K562 (cell line): ENCODE measurements at regions not wholly inside any gene's neighbourhood (a gene's known extent, or its start where the extent isn't known, plus 50 kb on each side); places are given as distances from the start of the nearest gene placed in this dataset.

Source experiments
- GTF2F1 ChIP-seq: IDR thresholded peaks from 2 replicates; pipeline ENCODE4 v1.6.1; 2011; ENCODE audit warnings: low read depth, low read length, improper control_type of control experiment
- NR1H2 ChIP-seq: sonication (generic); formaldehyde crosslinking; IDR thresholded peaks from 2 replicates; pipeline ENCODE4 v1.4.0; 2020; ENCODE audit warnings: mild to moderate bottlenecking, missing genetic modification reagents
- TSC22D4 ChIP-seq: fragments of 450-650 bp; IDR thresholded peaks from 2 replicates; pipeline ENCODE4 v1.6.1; 2016; ENCODE audit warnings: missing genetic modification characterization, missing biosample characterization, control low read depth
- ZNF436 ChIP-seq: fragments of 250-450, 450-650 bp; sonication (Bioruptor Pico); formaldehyde crosslinking; IDR thresholded peaks from 2 replicates; pipeline ENCODE4 v1.7.0; 2020; ENCODE audit warnings: mild to moderate bottlenecking
- TF ChIP-seq, protein P1 (sequence below): sonication (generic); formaldehyde crosslinking; IDR thresholded peaks from 2 replicates; pipeline ENCODE4 v1.9.0; 2022; ENCODE audit warnings: mild to moderate bottlenecking, missing genetic modification reagents
- TF ChIP-seq, protein P2 (sequence below): fragments of 150-350 bp; conservative IDR thresholded peaks from 2 replicates; pipeline ENCODE4 v1.6.1; 2014; ENCODE audit warnings: low read length

DNA sequence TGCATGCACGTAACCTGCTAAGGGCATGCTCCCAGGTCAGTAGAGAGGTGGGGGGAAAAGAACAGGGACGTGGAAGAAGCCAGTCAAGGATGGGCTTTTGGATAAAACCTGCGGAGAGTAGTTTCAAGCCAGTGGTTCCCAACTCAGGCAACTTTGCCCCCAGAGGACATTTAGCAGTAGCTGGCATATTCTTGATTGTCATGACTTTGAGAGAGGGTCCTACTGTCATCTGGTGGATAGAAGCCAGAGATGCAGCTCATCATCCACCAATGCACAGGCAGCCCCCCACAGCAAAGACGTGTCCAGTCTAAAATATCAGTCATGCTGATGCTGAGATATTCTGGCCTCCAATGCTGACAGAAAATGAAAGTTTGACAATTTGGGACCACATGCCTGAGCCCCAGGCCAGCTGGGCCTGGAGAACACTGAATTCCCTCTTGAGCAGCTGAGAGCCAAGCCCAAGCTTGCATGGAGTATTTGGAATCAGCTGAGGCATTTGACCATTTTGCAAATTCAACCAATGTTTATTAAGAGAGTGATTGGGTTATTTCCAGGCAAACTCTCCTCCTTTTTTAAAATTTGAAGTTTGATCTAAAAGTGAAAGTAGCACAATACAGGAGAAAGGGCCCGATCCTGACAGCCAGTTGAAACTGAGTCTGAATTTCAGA is 110.0 kb upstream of the C7orf33 start:
- TF ChIP-seq NR1H2 (CRISPR knock-in tag) (no peak), GTF2F1 (no peak), ZNF436 (no peak), TSC22D4 (no peak)
- TF ChIP-seq, protein P1, sequence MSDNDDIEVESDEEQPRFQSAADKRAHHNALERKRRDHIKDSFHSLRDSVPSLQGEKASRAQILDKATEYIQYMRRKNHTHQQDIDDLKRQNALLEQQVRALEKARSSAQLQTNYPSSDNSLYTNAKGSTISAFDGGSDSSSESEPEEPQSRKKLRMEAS (CRISPR knock-in tag) = no peak
- TF ChIP-seq, protein P2, sequence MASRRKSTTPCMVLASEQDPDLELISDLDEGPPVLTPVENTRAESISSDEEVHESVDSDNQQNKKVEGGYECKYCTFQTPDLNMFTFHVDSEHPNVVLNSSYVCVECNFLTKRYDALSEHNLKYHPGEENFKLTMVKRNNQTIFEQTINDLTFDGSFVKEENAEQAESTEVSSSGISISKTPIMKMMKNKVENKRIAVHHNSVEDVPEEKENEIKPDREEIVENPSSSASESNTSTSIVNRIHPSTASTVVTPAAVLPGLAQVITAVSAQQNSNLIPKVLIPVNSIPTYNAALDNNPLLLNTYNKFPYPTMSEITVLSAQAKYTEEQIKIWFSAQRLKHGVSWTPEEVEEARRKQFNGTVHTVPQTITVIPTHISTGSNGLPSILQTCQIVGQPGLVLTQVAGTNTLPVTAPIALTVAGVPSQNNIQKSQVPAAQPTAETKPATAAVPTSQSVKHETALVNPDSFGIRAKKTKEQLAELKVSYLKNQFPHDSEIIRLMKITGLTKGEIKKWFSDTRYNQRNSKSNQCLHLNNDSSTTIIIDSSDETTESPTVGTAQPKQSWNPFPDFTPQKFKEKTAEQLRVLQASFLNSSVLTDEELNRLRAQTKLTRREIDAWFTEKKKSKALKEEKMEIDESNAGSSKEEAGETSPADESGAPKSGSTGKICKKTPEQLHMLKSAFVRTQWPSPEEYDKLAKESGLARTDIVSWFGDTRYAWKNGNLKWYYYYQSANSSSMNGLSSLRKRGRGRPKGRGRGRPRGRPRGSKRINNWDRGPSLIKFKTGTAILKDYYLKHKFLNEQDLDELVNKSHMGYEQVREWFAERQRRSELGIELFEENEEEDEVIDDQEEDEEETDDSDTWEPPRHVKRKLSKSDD = no peak
